ENCODE measurements at regions not wholly inside any gene's neighbourhood (a gene's known extent, or its start where the extent isn't known, plus 50 kb on each side); places are given as distances from the start of the nearest gene placed in this dataset.
A peak's percentile ranks its signal among the peaks of the same experiment; 100 is the strongest.

GRCh38 chr18:72161691-72162090 lies 382.5 kb downstream of the CBLN2 start (continued):
- TF ChIP-seq, protein P1, sequence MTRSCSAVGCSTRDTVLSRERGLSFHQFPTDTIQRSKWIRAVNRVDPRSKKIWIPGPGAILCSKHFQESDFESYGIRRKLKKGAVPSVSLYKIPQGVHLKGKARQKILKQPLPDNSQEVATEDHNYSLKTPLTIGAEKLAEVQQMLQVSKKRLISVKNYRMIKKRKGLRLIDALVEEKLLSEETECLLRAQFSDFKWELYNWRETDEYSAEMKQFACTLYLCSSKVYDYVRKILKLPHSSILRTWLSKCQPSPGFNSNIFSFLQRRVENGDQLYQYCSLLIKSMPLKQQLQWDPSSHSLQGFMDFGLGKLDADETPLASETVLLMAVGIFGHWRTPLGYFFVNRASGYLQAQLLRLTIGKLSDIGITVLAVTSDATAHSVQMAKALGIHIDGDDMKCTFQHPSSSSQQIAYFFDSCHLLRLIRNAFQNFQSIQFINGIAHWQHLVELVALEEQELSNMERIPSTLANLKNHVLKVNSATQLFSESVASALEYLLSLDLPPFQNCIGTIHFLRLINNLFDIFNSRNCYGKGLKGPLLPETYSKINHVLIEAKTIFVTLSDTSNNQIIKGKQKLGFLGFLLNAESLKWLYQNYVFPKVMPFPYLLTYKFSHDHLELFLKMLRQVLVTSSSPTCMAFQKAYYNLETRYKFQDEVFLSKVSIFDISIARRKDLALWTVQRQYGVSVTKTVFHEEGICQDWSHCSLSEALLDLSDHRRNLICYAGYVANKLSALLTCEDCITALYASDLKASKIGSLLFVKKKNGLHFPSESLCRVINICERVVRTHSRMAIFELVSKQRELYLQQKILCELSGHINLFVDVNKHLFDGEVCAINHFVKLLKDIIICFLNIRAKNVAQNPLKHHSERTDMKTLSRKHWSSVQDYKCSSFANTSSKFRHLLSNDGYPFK (CRISPR knock-in tag; IDR thresholded peaks at IDR 0.05; ENCODE audit: borderline replicate concordance) = no peak

DNA sequence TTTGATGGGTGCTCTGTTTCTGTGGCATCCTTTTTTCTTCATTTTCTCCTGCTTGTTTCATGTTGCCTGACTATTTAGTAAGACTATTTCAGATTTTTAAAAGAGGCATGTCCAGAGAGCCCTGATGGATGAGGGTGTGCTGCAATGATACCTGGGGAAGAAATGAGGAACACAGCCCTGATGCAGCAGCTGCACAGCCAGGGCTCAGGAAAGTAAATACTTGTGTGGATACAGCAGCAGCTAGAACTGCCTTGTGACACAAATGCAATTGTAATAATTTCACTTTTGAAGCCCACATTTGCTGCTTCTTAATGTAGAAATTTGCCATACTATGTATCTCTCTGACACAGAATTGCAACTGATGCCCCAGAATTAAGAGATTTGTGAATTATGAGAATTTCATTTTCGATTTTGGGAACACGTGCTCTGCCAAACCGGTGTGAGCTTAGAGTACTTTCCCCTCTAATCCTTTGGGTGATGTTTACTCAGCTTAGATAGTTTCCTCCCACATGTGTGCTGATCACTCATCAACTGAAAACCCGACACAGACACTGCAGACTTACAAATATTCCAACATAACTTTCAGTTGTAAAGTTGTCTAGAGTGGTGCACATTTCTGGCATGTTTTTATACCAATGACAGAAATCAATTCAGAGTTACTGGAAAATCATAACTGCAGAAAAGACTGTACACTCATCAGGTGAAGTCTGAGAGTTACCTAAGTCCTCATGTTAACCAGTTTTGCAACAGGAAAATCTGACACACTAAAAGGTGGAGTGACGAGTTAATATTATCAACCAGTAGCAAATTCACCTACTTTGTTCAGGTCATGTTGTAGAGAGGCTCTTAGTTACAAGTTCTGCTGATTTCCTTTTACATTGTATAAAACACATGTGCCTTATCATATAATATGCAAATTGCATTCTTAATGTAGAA lies 383.4 kb downstream of the CBLN2 start:
- no peak for TF ChIP-seq ZNF567 (CRISPR knock-in tag; IDR thresholded peaks at IDR 0.05; ENCODE audit: borderline replicate concordance)
- no peak for TF ChIP-seq IKZF4 (CRISPR knock-in tag; IDR thresholded peaks at IDR 0.05; ENCODE audit: borderline replicate concordance, low read depth, not compliant biosample characterization)
- TF ChIP-seq HNF4G (IDR thresholded peaks at IDR 0.05; ENCODE audit: borderline replicate concordance, low read depth, low read length) = no peak
- no peak for TF ChIP-seq HNF4G (CRISPR knock-in tag; IDR thresholded peaks at IDR 0.05; ENCODE audit: borderline replicate concordance, low read depth)
- TF ChIP-seq ZNF124 (CRISPR knock-in tag; IDR thresholded peaks at IDR 0.05) = no peak
- no peak for TF ChIP-seq ZNF775 (CRISPR knock-in tag; IDR thresholded peaks at IDR 0.05; ENCODE audit: borderline replicate concordance)
- no peak for TF ChIP-seq U2AF2 (IDR thresholded peaks at IDR 0.05; ENCODE audit: low read depth, low read length)
- no peak for TF ChIP-seq ZNF549 (CRISPR knock-in tag; IDR thresholded peaks at IDR 0.05)
- TF ChIP-seq, protein P2, sequence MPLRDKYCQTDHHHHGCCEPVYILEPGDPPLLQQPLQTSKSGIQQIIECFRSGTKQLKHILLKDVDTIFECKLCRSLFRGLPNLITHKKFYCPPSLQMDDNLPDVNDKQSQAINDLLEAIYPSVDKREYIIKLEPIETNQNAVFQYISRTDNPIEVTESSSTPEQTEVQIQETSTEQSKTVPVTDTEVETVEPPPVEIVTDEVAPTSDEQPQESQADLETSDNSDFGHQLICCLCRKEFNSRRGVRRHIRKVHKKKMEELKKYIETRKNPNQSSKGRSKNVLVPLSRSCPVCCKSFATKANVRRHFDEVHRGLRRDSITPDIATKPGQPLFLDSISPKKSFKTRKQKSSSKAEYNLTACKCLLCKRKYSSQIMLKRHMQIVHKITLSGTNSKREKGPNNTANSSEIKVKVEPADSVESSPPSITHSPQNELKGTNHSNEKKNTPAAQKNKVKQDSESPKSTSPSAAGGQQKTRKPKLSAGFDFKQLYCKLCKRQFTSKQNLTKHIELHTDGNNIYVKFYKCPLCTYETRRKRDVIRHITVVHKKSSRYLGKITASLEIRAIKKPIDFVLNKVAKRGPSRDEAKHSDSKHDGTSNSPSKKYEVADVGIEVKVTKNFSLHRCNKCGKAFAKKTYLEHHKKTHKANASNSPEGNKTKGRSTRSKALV (CRISPR knock-in tag; IDR thresholded peaks at IDR 0.05) = no peak
- no peak for TF ChIP-seq ZNF83 (CRISPR knock-in tag; IDR thresholded peaks at IDR 0.05; ENCODE audit: borderline replicate concordance)
- no peak for FAIRE-seq
- no peak; the same call in 2 of the 3 replicates for ATAC-seq
- 0 out of 2 replicates have a peak, but pooled peaks cover 7% of the 10 kb centered on the region for H3K4me1 ChIP-seq (ENCODE audit: insufficient read depth, low read length)
- 1% methylated on average over 5 of the region's 5 CpGs for WGBS (ENCODE audit: low lambda C conversion rate)
- intact Hi-C loops (cut with micrococcal nuclease; ENCODE audit: unreplicated experiment) (no loop called here), in situ Hi-C loops (cut with HindIII; ENCODE audit: extremely low pct_ligation_motif_present, low pct_unique_long_range_greater_than_20kb) (no loop called here)
- no peaks in the 10 kb centered on the region; a peak in 1 of 5 replicates for H3K27me3 ChIP-seq (ENCODE audit: control insufficient read depth in 1 of 2, insufficient read depth in 2 of 2, low read length in 2 of 2)
- ChIA-PET POLR2A (no interaction called here), CTCF (ENCODE audit: low intra/inter-chr PET ratio, low total read pairs) (no interaction called here)
- no peaks in the 10 kb centered on the region for H3K36me3 ChIP-seq (replicated peaks in 1 of 2; ENCODE audit: control insufficient read depth in 1 of 2, insufficient read depth in 2 of 2, low read length in 2 of 2)
- no peaks in the 10 kb centered on the region for H3K79me2 ChIP-seq (ENCODE audit: insufficient read depth, low read length)
- no TSS peak for BruUV-seq (replicated peaks)
- no peaks in the 10 kb centered on the region for H3K9me3 ChIP-seq (ENCODE audit: low read length)
- H3K4me3 ChIP-seq (replicated peaks in 1 of 3; ENCODE audit: insufficient read depth in 1 of 3, low read depth in 2 of 3, low read length in 3 of 3) = no peak overlapping the region
- H3K4me2 ChIP-seq (ENCODE audit: low read depth, low read length) = 0 out of 2 replicates have a peak overlapping the region, but pooled peaks have one; percentile 15
- H3K27ac ChIP-seq (ENCODE audit: extremely low read length, insufficient read depth, low read length) = no peak overlapping the region
- no peak for DNase-seq (ENCODE audit: low spot score)
- H4K20me1 ChIP-seq (ENCODE audit: insufficient read depth, low read length) = no peaks in the 10 kb centered on the region
- no peak overlapping the region for H3K9ac ChIP-seq (ENCODE audit: insufficient read depth, low read depth, low read length)
- H2AFZ ChIP-seq (ENCODE audit: low read length) = no peak overlapping the region

All from HepG2 (cell line).